PC-9 (cell line): ENCODE measurements at regions not wholly inside any gene's neighbourhood (a gene's known extent, or its start where the extent isn't known, plus 50 kb on each side); places are given as distances from the start of the nearest gene placed in this dataset.

Experiments
- BruUV-seq: library from RNA; stranded (reverse); fragments of 400-500 nt; replicated peaks from 2 replicates; lab custom pipeline; 2021; lab: Mats Ljungman, UMichigan
- CTCF ChIA-PET: fragments of 300-600 bp; sonication (Branson Sonifier 250); formaldehyde crosslinking; loops from one replicate; lab custom pipeline; 2022; ENCODE audit warnings: antibody characterized with exemption; lab: Charles Lee
- POLR2A ChIA-PET: fragments of 300-600 bp; sonication (Branson Sonifier 250); formaldehyde crosslinking; loops from one replicate; lab custom pipeline; 2022; ENCODE audit warnings: antibody characterized with exemption; ENCODE audit not compliant: unreplicated experiment; lab: Charles Lee
- DNase-seq, 2 experiments: peaks; one replicate each; pipeline versions ENCODE4 v3.0.0 to v3.0.0-alpha.2; 2015 to 2022; ENCODE audit warnings: mixed read lengths in 1 of 2
- H2AFZ ChIP-seq: fragments of 200-600 bp; sonication (generic); 2 replicates; pipeline ENCODE4 v1.8.1; 2017; ENCODE audit warnings: antibody characterized with exemption
- H3F3A ChIP-seq: fragments of 200-600 bp; sonication (generic); 2 replicates; pipeline ENCODE4 v1.8.1; 2017; ENCODE audit warnings: antibody characterized with exemption, mild to moderate bottlenecking, low read depth; ENCODE audit not compliant: insufficient read depth
- H3K27ac ChIP-seq: fragments of 200-600 bp; sonication (generic); 2 replicates; pipeline ENCODE4 v1.6.1; 2016; ENCODE audit warnings: mixed run types
- H3K27me3 ChIP-seq: fragments of 200-600 bp; sonication (generic); 2 replicates; pipeline ENCODE4 v1.6.1; 2016; ENCODE audit warnings: low read depth, mixed run types; ENCODE audit not compliant: insufficient read depth
- H3K36me3 ChIP-seq: fragments of 200-600 bp; sonication (generic); 2 replicates; pipeline ENCODE4 v1.6.1; 2016; ENCODE audit warnings: low read depth, mixed run types
- H3K4me1 ChIP-seq: fragments of 200-600 bp; sonication (generic); replicated peaks from 2 replicates; pipeline ENCODE4 v1.6.1; 2016; ENCODE audit warnings: mixed run types; ENCODE audit not compliant: insufficient read depth
- H3K4me2 ChIP-seq: fragments of 200-600 bp; sonication (generic); 2 replicates; pipeline ENCODE4 v1.6.1; 2017; ENCODE audit warnings: mixed run types
- H3K4me3 ChIP-seq: fragments of 200-600 bp; sonication (generic); 2 replicates; pipeline ENCODE4 v1.6.1; 2016; ENCODE audit warnings: mixed run types
- H3K79me2 ChIP-seq: fragments of 200-600 bp; sonication (generic); 2 replicates; pipeline ENCODE4 v1.6.1; 2017; ENCODE audit warnings: low read depth, mixed run types
- H3K9me2 ChIP-seq: fragments of 200-600 bp; sonication (generic); 2 replicates; pipeline ENCODE4 v1.8.1; 2017; ENCODE audit warnings: mild to moderate bottlenecking; ENCODE audit not compliant: insufficient read depth
- H3K9me3 ChIP-seq: fragments of 200-600 bp; sonication (generic); 2 replicates; pipeline ENCODE4 v1.8.1; 2016; ENCODE audit warnings: low read depth; ENCODE audit not compliant: insufficient read depth
- H4K20me1 ChIP-seq: fragments of 200-600 bp; sonication (generic); 2 replicates; pipeline ENCODE4 v1.8.1; 2017; ENCODE audit not compliant: insufficient read depth
- EZH2 ChIP-seq: fragments of 200-600 bp; sonication (generic); IDR thresholded peaks from 2 replicates; pipeline ENCODE4 v1.8.0; 2017; ENCODE audit warnings: antibody characterized with exemption, low read depth
- intact Hi-C: fragments of 100-400 bp; cut with micrococcal nuclease; formaldehyde crosslinking; loops from one replicate; pipeline ENCODE4 v1.10.0; 2022; ENCODE audit not compliant: unreplicated experiment
- TF ChIP-seq, protein P1 (sequence below): fragments of 200-600 bp; sonication (generic); conservative IDR thresholded peaks from 2 replicates; pipeline ENCODE4 v1.6.1; 2017; ENCODE audit warnings: mixed run types, antibody characterized with exemption, mild to moderate bottlenecking, moderate library complexity

DNA sequence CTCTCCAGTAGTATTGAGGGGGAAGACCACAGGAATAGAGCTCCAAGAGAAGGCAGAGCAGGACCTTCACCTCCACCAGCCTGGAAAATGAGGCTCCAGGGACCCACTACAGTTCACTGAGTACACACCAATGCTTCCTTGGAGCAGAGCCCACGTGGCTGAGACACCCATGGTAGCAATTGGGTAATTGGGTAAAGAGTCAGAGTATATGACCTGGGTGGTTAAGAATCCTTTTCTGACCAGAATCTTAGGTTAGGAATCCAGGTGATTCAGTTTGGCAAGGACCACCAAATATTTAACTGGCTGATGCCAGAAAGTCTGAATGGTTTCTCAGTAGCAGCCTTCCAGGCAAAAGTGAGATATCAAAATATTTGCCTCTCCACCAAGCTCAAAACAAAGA is 107.7 kb downstream of the MDH1 start:
- Histone ChIP-seq H3K4me2 (no peak overlapping the region), H4K20me1 (no peaks in the 10 kb centered on the region), H3K27me3 (no peaks in the 10 kb centered on the region), H3K79me2 (no peaks in the 10 kb centered on the region), H3K4me3 (no peak overlapping the region), H3K9me3 (no peaks in the 10 kb centered on the region), H3K9me2 (no peaks in the 10 kb centered on the region), H3K36me3 (no peaks in the 10 kb centered on the region), H3K27ac (no peak overlapping the region), H2AFZ (peak overlapping the region; percentile 69; the same call in 1 of the 2 replicates), H3F3A (peaks cover 11% of the 10 kb centered on the region), H3K4me1 (peaks cover 25% of the 10 kb centered on the region)
- CTCF ChIA-PET: no interaction called here
- no TSS peak for BruUV-seq
- TF ChIP-seq, protein P1, sequence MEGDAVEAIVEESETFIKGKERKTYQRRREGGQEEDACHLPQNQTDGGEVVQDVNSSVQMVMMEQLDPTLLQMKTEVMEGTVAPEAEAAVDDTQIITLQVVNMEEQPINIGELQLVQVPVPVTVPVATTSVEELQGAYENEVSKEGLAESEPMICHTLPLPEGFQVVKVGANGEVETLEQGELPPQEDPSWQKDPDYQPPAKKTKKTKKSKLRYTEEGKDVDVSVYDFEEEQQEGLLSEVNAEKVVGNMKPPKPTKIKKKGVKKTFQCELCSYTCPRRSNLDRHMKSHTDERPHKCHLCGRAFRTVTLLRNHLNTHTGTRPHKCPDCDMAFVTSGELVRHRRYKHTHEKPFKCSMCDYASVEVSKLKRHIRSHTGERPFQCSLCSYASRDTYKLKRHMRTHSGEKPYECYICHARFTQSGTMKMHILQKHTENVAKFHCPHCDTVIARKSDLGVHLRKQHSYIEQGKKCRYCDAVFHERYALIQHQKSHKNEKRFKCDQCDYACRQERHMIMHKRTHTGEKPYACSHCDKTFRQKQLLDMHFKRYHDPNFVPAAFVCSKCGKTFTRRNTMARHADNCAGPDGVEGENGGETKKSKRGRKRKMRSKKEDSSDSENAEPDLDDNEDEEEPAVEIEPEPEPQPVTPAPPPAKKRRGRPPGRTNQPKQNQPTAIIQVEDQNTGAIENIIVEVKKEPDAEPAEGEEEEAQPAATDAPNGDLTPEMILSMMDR: no peak
- no peak for TF ChIP-seq EZH2
- DNase-seq: peak in 1 of 2 experiments; percentile 45
- intact Hi-C loops: loop anchor here (10.0 kb wide), 1 partner anchor 318 kb away; the partner anchor contains the start of gene VPS54
- POLR2A ChIA-PET: no interaction called here

DNA sequence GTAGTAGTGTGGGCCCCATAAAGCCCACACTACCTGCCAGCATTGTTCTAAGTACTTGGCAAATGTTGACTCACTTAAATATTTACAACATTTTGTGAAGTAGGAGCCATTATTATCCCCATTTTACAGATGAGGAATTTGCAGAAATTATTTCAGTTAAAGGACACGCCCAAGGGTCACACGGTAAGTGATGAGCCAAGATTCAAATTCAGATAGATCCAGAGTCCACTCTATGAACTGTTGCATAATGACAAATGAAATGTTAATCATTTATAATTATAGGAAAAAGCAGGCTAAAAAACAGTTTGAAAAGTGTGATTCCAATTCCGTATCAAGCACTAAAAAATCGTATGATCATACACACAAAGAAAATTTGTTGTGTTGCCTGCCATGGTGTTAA is 108.4 kb downstream of the MDH1 start:
- BruUV-seq: no TSS peak

DNA sequence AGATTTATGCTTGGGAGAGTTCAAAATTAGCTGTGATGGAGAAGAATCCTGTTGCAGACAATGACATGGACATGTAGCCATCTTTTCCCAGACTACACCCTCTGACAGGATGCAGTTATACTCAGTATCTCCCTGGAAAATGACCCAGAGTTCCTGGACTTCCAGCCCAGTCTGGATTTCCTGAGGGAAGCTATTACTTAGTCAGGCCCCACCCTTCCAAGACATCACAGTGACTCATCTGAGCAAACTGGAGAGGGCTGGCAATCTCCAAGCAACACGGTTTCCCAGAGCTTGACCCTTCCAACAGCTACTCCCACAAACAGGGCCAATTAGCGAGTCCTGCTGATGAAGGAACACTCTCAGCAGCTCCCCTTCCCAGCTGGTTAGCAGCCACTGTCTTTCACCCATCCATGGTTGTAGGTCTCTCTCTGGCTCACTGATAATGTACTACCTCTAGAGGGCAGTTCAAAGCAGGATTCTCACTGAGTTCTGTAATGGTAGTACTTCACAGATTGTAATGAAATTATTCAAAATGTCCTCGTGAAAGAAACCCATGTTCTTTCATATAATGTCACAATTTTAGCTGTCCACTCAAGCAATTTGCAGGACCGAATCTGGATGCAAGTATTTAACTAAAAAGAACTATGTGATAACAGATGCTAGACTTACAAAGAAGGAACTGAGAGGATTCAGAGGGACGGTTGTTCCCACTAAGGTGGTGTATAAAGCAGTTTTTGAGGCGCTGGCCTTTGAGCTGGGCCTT is 110.2 kb downstream of the MDH1 start:
- H3K27ac ChIP-seq: peak overlapping the region; percentile 54
- POLR2A ChIA-PET: interaction anchor here (0.6 kb wide), 1 partner anchor 137 kb away, joined by 10 read pairs; no protein-coding TSS in a partner anchor
- no peaks in the 10 kb centered on the region for H3K9me3 ChIP-seq
- H3K4me1 ChIP-seq: peaks cover 25% of the 10 kb centered on the region
- H3K4me2 ChIP-seq: peak overlapping the region; percentile 21
- H3K27me3 ChIP-seq: no peaks in the 10 kb centered on the region
- no TSS peak for BruUV-seq
- DNase-seq: peak; percentile 52 to 75
- H4K20me1 ChIP-seq: no peaks in the 10 kb centered on the region
- H3K4me3 ChIP-seq: no peak overlapping the region
- TF ChIP-seq, protein P1: peak; percentile 63
- no peak for TF ChIP-seq EZH2
- CTCF ChIA-PET: interaction anchor here (0.5 to 1.6 kb wide), 4 partner anchors 143 to 326 kb away, joined by 3 to 18 read pairs (median 4); partner anchors contain the start of gene UGP2
- intact Hi-C loops: loop anchor here (2.0 to 10.0 kb wide), 2 partner anchors 142 to 316 kb away; partner anchors contain the start of genes UGP2 and VPS54
- H3F3A ChIP-seq: peaks cover 11% of the 10 kb centered on the region
- no peak overlapping the region; the same call in 1 of the 2 replicates for H2AFZ ChIP-seq
- no peaks in the 10 kb centered on the region for H3K79me2 ChIP-seq
- no peaks in the 10 kb centered on the region for H3K36me3 ChIP-seq
- no peaks in the 10 kb centered on the region for H3K9me2 ChIP-seq

More for the DNA sequence above, 108.4 kb downstream of the MDH1 start:
- ChIA-PET POLR2A (no interaction called here), CTCF (no interaction called here)
- TF ChIP-seq, protein P1: no peak
- no peak for TF ChIP-seq EZH2
- H3K9me2 ChIP-seq: no peaks in the 10 kb centered on the region
- no peak for DNase-seq
- no peaks in the 10 kb centered on the region for H3K36me3 ChIP-seq
- no peaks in the 10 kb centered on the region for H3K9me3 ChIP-seq
- H3F3A ChIP-seq: peaks cover 11% of the 10 kb centered on the region
- no peak overlapping the region for H3K4me2 ChIP-seq
- H3K4me1 ChIP-seq: peaks cover 25% of the 10 kb centered on the region
- no peaks in the 10 kb centered on the region for H4K20me1 ChIP-seq
- intact Hi-C loops: loop anchor here (10.0 kb wide), 1 partner anchor 318 kb away; the partner anchor contains the start of gene VPS54
- H3K79me2 ChIP-seq: no peaks in the 10 kb centered on the region
- H2AFZ ChIP-seq: no peak overlapping the region
- no peak overlapping the region for H3K4me3 ChIP-seq
- no peaks in the 10 kb centered on the region for H3K27me3 ChIP-seq
- no peak overlapping the region for H3K27ac ChIP-seq
